ENCODE measurements at regions not wholly inside any gene's neighbourhood (a gene's known extent, or its start where the extent isn't known, plus 50 kb on each side); places are given as distances from the start of the nearest gene placed in this dataset.
"Not testable (repeated sequence)": the region's sequence is repeated elsewhere in the genome, so short reads cannot be mapped to it uniquely, and the experiment has no call there.

- TF ChIP-seq CTCF, POLR2A (IDR thresholded peaks at IDR 0.05): not testable (repeated sequence)
Measured at GRCh38 chr2:20112361-20112760, 60.9 kb upstream of the LAPTM4A start.

Measured in testis (tissue), 2 donors.